ENCODE measurements at regions not wholly inside any gene's neighbourhood (a gene's known extent, or its start where the extent isn't known, plus 50 kb on each side); places are given as distances from the start of the nearest gene placed in this dataset.
"Not testable (repeated sequence)": the region's sequence is repeated elsewhere in the genome, so short reads cannot be mapped to it uniquely, and the experiment has no call there.

DNA sequence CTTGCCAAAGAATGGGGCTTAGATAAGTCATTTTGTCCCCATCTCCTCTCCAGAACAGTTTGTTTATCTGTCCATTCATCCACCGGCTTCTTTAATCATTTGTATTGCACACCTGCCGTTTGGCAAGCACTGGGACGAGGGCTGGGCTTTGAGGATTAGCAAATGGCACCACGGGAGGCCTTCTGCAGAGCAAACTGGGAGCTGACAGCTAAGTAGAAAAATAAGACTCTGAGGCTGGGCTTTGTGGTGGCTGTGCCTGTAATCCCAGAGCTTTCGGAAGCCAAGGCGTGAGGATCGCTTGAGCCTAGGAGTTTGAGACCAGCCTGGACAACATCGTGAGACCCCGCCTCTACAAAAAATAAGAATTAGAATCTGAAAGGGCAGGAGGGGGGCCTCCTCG is 203.9 kb downstream of the NPIPB11 start:
- not testable (repeated sequence) for H3K27me3 Mint-ChIP-seq (ENCODE audit: low read depth); H3K4me1 Mint-ChIP-seq (ENCODE audit: low read depth); H3K27ac Mint-ChIP-seq; H3K4me3 Mint-ChIP-seq; DNase-seq; ATAC-seq (replicated peaks in 1 of 2); H3K9me3 Mint-ChIP-seq
- H3K36me3 Mint-ChIP-seq (ENCODE audit: insufficient read depth in 2 of 2) = peaks cover 5 to 12% of the 10 kb centered on the region in 2 donors

GRCh38 chr16:29202025-29202632 is 204.4 kb downstream of the NPIPB11 start:
- not testable (repeated sequence) for H3K9me3 Mint-ChIP-seq; H3K27ac Mint-ChIP-seq; DNase-seq; ATAC-seq (replicated peaks in 1 of 2); H3K4me1 Mint-ChIP-seq (ENCODE audit: low read depth); H3K4me3 Mint-ChIP-seq; H3K27me3 Mint-ChIP-seq (ENCODE audit: low read depth)
- H3K36me3 Mint-ChIP-seq (ENCODE audit: insufficient read depth in 2 of 2) = peaks cover 5 to 11% of the 10 kb centered on the region in 2 donors

DNA sequence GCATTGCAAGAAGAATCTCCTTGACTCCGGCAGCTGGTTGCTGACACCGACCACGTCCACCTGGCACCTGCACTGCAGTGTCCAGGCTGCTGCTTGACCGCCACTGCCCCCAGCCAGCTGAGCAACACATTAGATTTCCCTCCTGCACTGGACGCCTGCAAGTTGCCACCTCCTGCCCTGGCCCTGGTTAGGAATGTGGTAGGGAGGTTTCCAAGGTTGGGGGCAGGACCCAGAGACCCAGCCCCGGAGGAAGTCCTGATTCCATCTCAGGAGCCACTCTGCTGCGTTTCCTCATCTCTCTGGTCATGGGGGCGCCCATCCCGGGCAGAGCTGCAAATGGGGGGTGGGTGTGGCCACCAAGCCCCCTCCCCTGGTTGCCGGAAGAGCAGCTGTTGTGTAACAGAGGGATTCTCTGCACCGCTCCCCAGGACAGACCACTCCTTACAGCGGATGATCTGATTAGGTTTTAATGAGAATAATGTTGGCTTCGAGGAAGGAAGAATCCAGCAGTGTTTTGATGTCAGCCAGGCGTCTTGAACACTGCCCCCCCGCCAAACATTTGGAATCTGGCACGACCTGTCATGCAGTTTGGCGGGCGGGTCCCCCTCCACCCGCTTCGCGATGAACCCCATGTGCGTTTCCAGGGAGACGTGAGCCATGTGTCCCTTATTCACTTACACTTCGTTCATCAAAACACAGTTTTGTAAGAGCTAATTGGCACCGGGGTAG is 205.1 kb downstream of the NPIPB11 start:
- H3K4me3 Mint-ChIP-seq; H3K4me1 Mint-ChIP-seq (ENCODE audit: low read depth); H3K27me3 Mint-ChIP-seq (ENCODE audit: low read depth); DNase-seq; H3K36me3 Mint-ChIP-seq (ENCODE audit: insufficient read depth in 2 of 2); ATAC-seq (replicated peaks in 1 of 2); H3K27ac Mint-ChIP-seq; H3K9me3 Mint-ChIP-seq: not testable (repeated sequence)

- H3K36me3 Mint-ChIP-seq (ENCODE audit: insufficient read depth in 2 of 2); H3K27ac Mint-ChIP-seq; H3K27me3 Mint-ChIP-seq (ENCODE audit: low read depth); DNase-seq; H3K4me1 Mint-ChIP-seq (ENCODE audit: low read depth); H3K9me3 Mint-ChIP-seq; ATAC-seq (replicated peaks in 1 of 2); H3K4me3 Mint-ChIP-seq: not testable (repeated sequence)
Measured at GRCh38 chr16:29200681-29201080, 205.8 kb downstream of the NPIPB11 start.

- not testable (repeated sequence) for H3K27ac Mint-ChIP-seq; H3K27me3 Mint-ChIP-seq (ENCODE audit: low read depth)
Measured at GRCh38 chr16:29200135-29200601, 206.3 kb downstream of the NPIPB11 start.

DNA sequence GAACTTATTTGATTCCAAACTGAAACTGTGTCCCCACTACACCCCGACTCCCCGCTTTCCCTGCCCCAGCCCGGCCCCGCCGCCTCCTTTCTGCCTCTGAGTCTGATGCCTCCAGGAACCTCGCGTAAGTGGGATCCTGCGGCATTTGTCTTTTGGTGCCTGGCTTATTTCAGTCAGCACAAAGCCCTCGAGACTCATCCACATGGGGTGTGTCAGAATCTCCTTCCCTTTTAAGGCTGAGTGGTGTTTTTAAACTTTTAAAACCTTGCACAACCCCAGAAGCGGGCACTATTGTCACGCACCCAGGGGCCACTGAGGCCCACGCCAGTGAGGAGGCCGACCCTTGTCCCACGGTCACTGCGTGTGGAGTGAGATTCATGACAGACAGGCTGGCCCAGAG is 206.9 kb downstream of the NPIPB11 start:
- H3K9me3 Mint-ChIP-seq; H3K27me3 Mint-ChIP-seq (ENCODE audit: low read depth); ATAC-seq (replicated peaks in 1 of 2); H3K36me3 Mint-ChIP-seq (ENCODE audit: insufficient read depth in 2 of 2); H3K4me1 Mint-ChIP-seq (ENCODE audit: low read depth); DNase-seq; H3K27ac Mint-ChIP-seq; H3K4me3 Mint-ChIP-seq: not testable (repeated sequence)

More at GRCh38 chr16:29200135-29200601, 206.3 kb downstream of the NPIPB11 start:
- H3K36me3 Mint-ChIP-seq (ENCODE audit: insufficient read depth in 2 of 2); ATAC-seq (replicated peaks in 1 of 2); H3K9me3 Mint-ChIP-seq; H3K4me3 Mint-ChIP-seq; DNase-seq; H3K4me1 Mint-ChIP-seq (ENCODE audit: low read depth): not testable (repeated sequence)

DNA sequence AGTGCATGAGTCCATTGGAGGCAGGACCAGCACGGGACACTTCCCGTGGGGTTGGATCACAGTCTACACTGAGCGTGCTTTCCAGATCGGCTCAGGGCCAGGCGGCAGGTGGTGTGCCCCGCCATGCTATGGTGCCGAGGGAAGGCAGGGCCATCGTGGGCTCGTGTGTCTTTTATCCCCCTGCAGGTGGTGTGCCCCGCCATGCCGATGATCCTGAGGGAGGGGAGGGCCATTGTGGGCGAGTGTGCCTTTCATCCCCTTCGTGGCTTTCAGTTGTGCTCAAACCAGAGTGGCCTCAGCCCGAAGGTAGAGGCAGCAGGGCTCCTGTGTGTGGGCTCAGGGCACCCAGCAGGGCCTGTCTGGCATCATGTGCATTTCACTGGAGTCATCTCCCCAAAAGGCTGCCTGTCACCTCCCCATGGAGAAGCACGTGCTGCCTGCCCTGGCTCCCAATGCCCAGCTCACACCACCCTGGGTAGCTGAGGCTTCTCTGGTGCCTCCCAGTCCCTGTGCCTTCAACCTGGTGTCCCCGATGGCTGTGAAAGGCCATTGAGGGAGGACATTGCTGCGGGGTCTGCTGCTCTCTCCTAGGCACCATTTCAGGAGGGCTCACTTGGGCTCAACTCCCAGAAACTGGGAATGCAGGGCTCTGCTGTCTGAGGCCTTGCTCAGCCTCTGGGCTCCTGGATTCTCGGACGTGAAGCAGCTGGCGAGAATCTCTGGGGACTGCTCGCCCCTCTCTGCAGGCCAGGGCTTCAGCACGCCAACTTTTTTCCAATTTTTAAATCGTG is 207.6 kb downstream of the NPIPB11 start:
- H3K36me3 Mint-ChIP-seq (ENCODE audit: insufficient read depth in 2 of 2) = no peaks in the 10 kb centered on the region
- no peak overlapping the region for H3K27ac Mint-ChIP-seq
- H3K27me3 Mint-ChIP-seq (ENCODE audit: low read depth) = no peaks in the 10 kb centered on the region
- no peak overlapping the region for H3K4me3 Mint-ChIP-seq
- DNase-seq (no peak), ATAC-seq (replicated peaks in 1 of 2) (no peak)
- peaks cover 0 to 7% of the 10 kb centered on the region in 2 donors for H3K9me3 Mint-ChIP-seq
- no peaks in the 10 kb centered on the region for H3K4me1 Mint-ChIP-seq (ENCODE audit: low read depth)

- no peak for ATAC-seq (replicated peaks in 1 of 2)
- H3K36me3 Mint-ChIP-seq (ENCODE audit: insufficient read depth in 2 of 2) = no peaks in the 10 kb centered on the region
Measured at GRCh38 chr16:29198231-29198630, 208.3 kb downstream of the NPIPB11 start.

GRCh38 chr16:29197494-29198100 is 208.9 kb downstream of the NPIPB11 start:
- H3K4me1 Mint-ChIP-seq (ENCODE audit: low read depth); H3K4me3 Mint-ChIP-seq; H3K27ac Mint-ChIP-seq; DNase-seq; H3K36me3 Mint-ChIP-seq (ENCODE audit: insufficient read depth in 2 of 2); H3K9me3 Mint-ChIP-seq; ATAC-seq (replicated peaks in 1 of 2); H3K27me3 Mint-ChIP-seq (ENCODE audit: low read depth): not testable (repeated sequence)

More at GRCh38 chr16:29198231-29198630, 208.3 kb downstream of the NPIPB11 start:
- no peaks in the 10 kb centered on the region for H3K4me1 Mint-ChIP-seq (ENCODE audit: low read depth)
- H3K4me3 Mint-ChIP-seq = no peak overlapping the region
- no peak for DNase-seq
- peaks cover 0 to 7% of the 10 kb centered on the region in 2 donors for H3K9me3 Mint-ChIP-seq
- H3K27me3 Mint-ChIP-seq (ENCODE audit: low read depth) = no peaks in the 10 kb centered on the region
- no peak overlapping the region for H3K27ac Mint-ChIP-seq

GRCh38 chr16:29196746-29197145 is 209.8 kb downstream of the NPIPB11 start:
- not testable (repeated sequence) for H3K27ac Mint-ChIP-seq; H3K9me3 Mint-ChIP-seq; DNase-seq; H3K27me3 Mint-ChIP-seq (ENCODE audit: low read depth); ATAC-seq (replicated peaks in 1 of 2); H3K4me3 Mint-ChIP-seq; H3K4me1 Mint-ChIP-seq (ENCODE audit: low read depth); H3K36me3 Mint-ChIP-seq (ENCODE audit: insufficient read depth in 2 of 2)

DNA sequence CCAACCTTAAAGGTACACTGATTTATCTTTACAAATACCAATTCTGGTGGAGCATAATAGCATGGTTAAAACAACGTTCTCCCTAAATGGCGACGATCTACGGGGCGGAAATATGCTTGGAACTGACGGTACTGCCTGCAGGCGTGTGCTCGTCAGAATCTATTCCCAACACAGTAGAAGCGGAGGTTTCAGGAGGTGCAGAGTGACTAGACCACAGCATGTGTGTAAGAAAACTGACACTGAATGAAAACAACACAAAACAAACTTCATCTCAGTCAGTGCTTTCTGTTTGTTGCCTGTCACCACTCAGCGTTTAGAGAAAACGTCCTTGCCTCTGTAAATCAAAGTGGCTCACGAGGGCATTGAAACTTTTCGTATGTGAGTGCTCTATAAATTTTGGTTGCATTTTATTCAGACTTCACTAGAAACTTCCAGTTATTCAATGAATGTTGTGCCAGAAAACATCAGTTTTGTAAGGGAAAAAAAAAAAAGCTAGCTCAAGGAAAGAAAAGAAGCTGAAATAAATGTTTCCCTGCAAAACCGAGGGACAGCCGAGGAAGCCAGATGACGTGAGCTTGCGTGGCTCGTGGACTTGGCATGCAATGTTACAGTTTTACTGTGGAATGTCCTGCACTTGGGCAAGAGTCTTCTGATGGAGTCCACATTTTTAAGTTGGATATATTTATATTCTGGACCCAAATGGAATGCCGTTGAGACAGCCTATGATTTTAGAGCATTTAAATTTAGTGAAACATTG is 210.4 kb downstream of the LAT start:
- H3K27me3 Mint-ChIP-seq (ENCODE audit: low read depth); H3K9me3 Mint-ChIP-seq; H3K4me1 Mint-ChIP-seq (ENCODE audit: low read depth); H3K36me3 Mint-ChIP-seq (ENCODE audit: insufficient read depth in 2 of 2); ATAC-seq (replicated peaks in 1 of 2); DNase-seq; H3K27ac Mint-ChIP-seq; H3K4me3 Mint-ChIP-seq: not testable (repeated sequence)

DNA sequence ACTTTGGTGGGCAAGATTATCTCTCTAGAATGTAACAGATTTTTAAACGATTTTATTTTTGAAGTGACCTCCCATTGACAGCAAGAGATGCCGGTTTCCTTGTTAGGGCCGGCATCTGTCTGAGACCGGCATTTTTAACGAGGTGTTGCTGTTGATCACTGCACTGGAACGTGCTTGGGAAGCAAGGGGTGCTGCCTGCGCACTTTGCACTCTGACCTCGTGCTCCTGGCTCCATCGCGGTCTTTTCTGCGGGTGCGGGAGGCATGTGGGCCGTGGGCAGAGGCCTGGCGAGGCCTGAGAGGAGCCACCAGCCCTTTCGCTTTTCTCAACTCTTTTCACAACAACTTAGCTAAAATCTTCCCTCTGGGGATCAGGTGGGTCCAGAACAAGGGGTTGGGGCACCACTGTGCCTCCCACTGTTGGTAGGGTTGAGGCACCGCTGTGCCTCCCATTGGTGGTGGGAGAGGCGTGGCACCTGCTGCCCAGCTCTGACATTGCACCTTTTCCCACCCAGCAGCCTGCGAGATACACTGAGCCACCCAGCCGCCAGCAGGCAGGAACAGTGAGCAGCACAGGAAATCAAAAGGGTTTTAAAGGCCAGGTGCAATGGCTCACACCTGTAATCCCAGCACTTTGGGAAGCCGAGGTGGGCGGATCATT is 209.5 kb downstream of the LAT start:
- not testable (repeated sequence) for H3K4me1 Mint-ChIP-seq (ENCODE audit: low read depth); H3K9me3 Mint-ChIP-seq; ATAC-seq (replicated peaks in 1 of 2); H3K27me3 Mint-ChIP-seq (ENCODE audit: low read depth); DNase-seq; H3K27ac Mint-ChIP-seq; H3K4me3 Mint-ChIP-seq; H3K36me3 Mint-ChIP-seq (ENCODE audit: insufficient read depth in 2 of 2)

Measured in activated T-cell treated with anti-CD3 and anti-CD28 coated beads, Interleukin-2, amount 50 U/mL, for 72 hours (primary cell).